ENCODE measurements at regions not wholly inside any gene's neighbourhood (a gene's known extent, or its start where the extent isn't known, plus 50 kb on each side); places are given as distances from the start of the nearest gene placed in this dataset.

GRCh38 chr4:20574986-20575385, 125.3 kb upstream of the PACRGL start:
- ATAC-seq (no peak), DNase-seq (ENCODE audit: low spot score) (no peak)
- H4K20me1 ChIP-seq (replicated peaks; ENCODE audit: insufficient read depth), result no peaks in the 10 kb centered on the region
- no peaks in the 10 kb centered on the region for H3F3A ChIP-seq (replicated peaks; ENCODE audit: low read depth)
- no peak overlapping the region for H3K27ac ChIP-seq (ENCODE audit: low read depth)
- H3K27me3 ChIP-seq (ENCODE audit: insufficient read depth), result no peaks in the 10 kb centered on the region
- H3K27me3 Mint-ChIP-seq (ENCODE audit: insufficient read depth, low read depth, poor library complexity), result no peaks in the 10 kb centered on the region
- H3K4me3 ChIP-seq, result no peak overlapping the region
- H3K79me2 ChIP-seq (replicated peaks; ENCODE audit: insufficient read depth), result no peaks in the 10 kb centered on the region
- H3K9me3 Mint-ChIP-seq, result no peaks in the 10 kb centered on the region
- H3K9me2 ChIP-seq (ENCODE audit: insufficient read depth), result no peaks in the 10 kb centered on the region
- TF ChIP-seq CREB1 (CRISPR knock-in tag; IDR thresholded peaks at IDR 0.05; ENCODE audit: low read depth), result no peak
- no peak for TF ChIP-seq NANOG (IDR thresholded peaks at IDR 0.05; ENCODE audit: borderline replicate concordance)
- TF ChIP-seq ZNF331 (CRISPR knock-in tag; IDR thresholded peaks at IDR 0.05; ENCODE audit: low read depth), result no peak
- no peak for TF ChIP-seq ETS1 (IDR thresholded peaks at IDR 0.05)
- TF ChIP-seq EZH2 (IDR thresholded peaks at IDR 0.05; ENCODE audit: low read depth, unreplicated experiment), result no peak
- TF ChIP-seq JUNB (IDR thresholded peaks at IDR 0.05; ENCODE audit: unreplicated experiment), result no peak
- no peak for TF ChIP-seq STAT1 (IDR thresholded peaks at IDR 0.05; ENCODE audit: unreplicated experiment)
- no peak for TF ChIP-seq REST (IDR thresholded peaks at IDR 0.05; ENCODE audit: unreplicated experiment)
- no peak for TF ChIP-seq POLR2AphosphoS5 (IDR thresholded peaks at IDR 0.05; ENCODE audit: low read depth)
- no peak for TF ChIP-seq EZH2phosphoT487 (IDR thresholded peaks at IDR 0.05; ENCODE audit: unreplicated experiment)
- TF ChIP-seq ZNF462 (CRISPR knock-in tag; IDR thresholded peaks at IDR 0.05), result no peak
- TF ChIP-seq CTCF (conservative IDR thresholded peaks at IDR 0.05; ENCODE audit: low read depth in 2 of 2), result no peak
- no peak for TF ChIP-seq ZNF114 (CRISPR knock-in tag; IDR thresholded peaks at IDR 0.05)
- H3K4me3 Mint-ChIP-seq, result no peak overlapping the region
- peaks cover 2% of the 10 kb centered on the region; the same call in 1 of the 3 replicates for H3K36me3 Mint-ChIP-seq (ENCODE audit: low read depth)
- H2AFZ ChIP-seq, result no peak overlapping the region
- H3K4me1 ChIP-seq (ENCODE audit: insufficient read depth), result peaks cover 27% of the 10 kb centered on the region
- H3K27ac Mint-ChIP-seq, result 0 out of 2 replicates have a peak overlapping the region, but pooled peaks have one; percentile 25
- no peaks in the 10 kb centered on the region for H3K36me3 ChIP-seq (ENCODE audit: insufficient read depth)
- peaks cover 31% of the 10 kb centered on the region for H3K4me1 Mint-ChIP-seq
- no peak overlapping the region for H3K4me2 ChIP-seq

Measured in GM23338 (cell line).